Heart left ventricle (tissue), 13 donors: ENCODE measurements at regions not wholly inside any gene's neighbourhood (a gene's known extent, or its start where the extent isn't known, plus 50 kb on each side); places are given as distances from the start of the nearest gene placed in this dataset.

Experiments
- POLR2A ChIP-seq, 2 donors: fragments of 450-650 bp; IDR thresholded peaks; one replicate each; pipeline ENCODE4 v1.6.1; 2017; ENCODE audit warnings: antibody characterized with exemption in 2 of 2, mild to moderate bottlenecking in 2 of 2, moderate library complexity in 2 of 2
- TF ChIP-seq, protein P1 (sequence below), 12 donors: fragments of 200-600 bp; sonication (generic) in 4 of 12; IDR thresholded peaks; one replicate each; pipeline versions ENCODE4 v1.5.0 to v1.8.0; 2018 to 2022; ENCODE audit warnings: antibody characterized with exemption in 12 of 12, mild to moderate bottlenecking in 5 of 12
- donor health status: ischemic (EF 13 %, LVEDD 7.1; RV severe dilation, severe dysfunction).
- donor health status: DM: no; HTN: yes; CAD: no.
- donor health status: DM: no; HTN: no; CAD: no.
- donor health status: ischemic (EF 25% LVEDD 6.9; RV normal size, moderate dysfunction).
- donor health status: ischemic (EF 25% LVEDD 5.7; RV mildly dilated, moderate dysfunction).
- donor health status: ischemic (EF 35%, LVEDD 5.7; RV mildly dilated, moderate dysfunction).
- donor health status: nonischemic (EF 11% LVEDD 7.7; RV severe dilation, severe dysfunction).
- donor health status: DM: yes; HTN: yes; CAD: no.
- donor health status: PGD.
- donor health status: ischemic (EF 29% LVEDD 5.4; RV normal size, mild dysfunction).
- donor health status: nonischemic (EF 23%, LVEDD 6.1; RV moderate dilation, normal function).

DNA sequence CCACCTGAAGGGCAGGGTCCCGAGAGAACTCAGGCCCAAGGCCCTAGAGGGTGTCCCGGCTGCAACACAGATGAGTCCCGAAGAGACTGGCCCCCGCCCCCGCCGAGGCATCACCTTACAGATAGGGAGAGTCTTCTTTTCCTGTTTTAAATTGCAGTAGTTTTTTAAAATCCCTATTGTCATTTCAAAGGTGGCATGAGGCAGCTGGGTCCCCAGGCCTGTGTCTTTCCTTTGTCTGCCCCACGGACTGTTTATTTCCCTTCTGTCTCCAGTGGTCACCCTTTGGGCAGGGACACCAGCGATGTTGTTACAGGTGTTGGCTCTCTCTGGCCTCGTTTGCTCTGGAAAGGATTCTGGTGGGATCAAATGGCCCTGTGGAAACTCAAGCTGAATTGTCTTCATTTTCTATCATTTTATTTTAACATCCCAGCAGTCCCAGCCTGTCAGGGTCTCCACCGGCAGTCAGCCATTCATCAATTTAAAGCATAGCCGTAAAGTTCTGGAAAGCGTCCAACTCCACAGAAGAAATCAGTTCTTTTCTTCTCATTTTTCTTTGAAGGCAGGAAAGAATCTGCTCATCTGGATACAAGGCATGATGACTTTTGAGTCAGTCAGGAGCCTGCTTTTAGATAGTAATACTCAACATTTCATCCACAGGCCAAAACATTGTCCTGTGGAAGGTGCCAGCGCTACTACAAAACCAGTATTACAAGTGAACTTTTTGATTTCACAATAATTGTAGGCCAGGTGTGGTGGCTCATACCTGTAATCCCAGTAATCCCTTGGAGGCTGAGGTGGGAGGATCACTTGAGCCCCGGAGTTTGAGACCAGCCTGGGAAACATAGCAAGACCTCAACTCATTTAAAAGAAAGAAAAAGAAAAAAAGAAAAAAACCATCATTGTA lies 96.2 kb downstream of the HES1 start:
- TF ChIP-seq, protein P1, sequence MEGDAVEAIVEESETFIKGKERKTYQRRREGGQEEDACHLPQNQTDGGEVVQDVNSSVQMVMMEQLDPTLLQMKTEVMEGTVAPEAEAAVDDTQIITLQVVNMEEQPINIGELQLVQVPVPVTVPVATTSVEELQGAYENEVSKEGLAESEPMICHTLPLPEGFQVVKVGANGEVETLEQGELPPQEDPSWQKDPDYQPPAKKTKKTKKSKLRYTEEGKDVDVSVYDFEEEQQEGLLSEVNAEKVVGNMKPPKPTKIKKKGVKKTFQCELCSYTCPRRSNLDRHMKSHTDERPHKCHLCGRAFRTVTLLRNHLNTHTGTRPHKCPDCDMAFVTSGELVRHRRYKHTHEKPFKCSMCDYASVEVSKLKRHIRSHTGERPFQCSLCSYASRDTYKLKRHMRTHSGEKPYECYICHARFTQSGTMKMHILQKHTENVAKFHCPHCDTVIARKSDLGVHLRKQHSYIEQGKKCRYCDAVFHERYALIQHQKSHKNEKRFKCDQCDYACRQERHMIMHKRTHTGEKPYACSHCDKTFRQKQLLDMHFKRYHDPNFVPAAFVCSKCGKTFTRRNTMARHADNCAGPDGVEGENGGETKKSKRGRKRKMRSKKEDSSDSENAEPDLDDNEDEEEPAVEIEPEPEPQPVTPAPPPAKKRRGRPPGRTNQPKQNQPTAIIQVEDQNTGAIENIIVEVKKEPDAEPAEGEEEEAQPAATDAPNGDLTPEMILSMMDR (IDR thresholded peaks at IDR 0.05) = no peak
- TF ChIP-seq POLR2A (IDR thresholded peaks at IDR 0.05) = no peak
